ENCODE measurements at regions not wholly inside any gene's neighbourhood (a gene's known extent, or its start where the extent isn't known, plus 50 kb on each side); places are given as distances from the start of the nearest gene placed in this dataset.
A peak's percentile ranks its signal among the peaks of the same experiment; 100 is the strongest.
"Not testable (repeated sequence)": the region's sequence is repeated elsewhere in the genome, so short reads cannot be mapped to it uniquely, and the experiment has no call there.

- no peak for DNase-seq
These were observed 82.9 kb upstream of the APBB1IP start for GRCh38 chr10:26355241-26355640.

GRCh38 chr10:26357203-26357602 is 80.9 kb upstream of the APBB1IP start:
- no peak for DNase-seq

GRCh38 chr10:26358071-26358470 is 80.1 kb upstream of the APBB1IP start:
- no peak for DNase-seq

GRCh38 chr10:26359670-26360069 is 78.5 kb upstream of the APBB1IP start:
- no peak for DNase-seq

- no peak for DNase-seq
These were observed 76.8 kb upstream of the APBB1IP start for GRCh38 chr10:26361351-26361750.

GRCh38 chr10:26361971-26362370 is 76.2 kb upstream of the APBB1IP start:
- no peak for DNase-seq

- DNase-seq, result no peak
These were observed 72.3 kb upstream of the APBB1IP start for GRCh38 chr10:26365681-26366358.

- not testable (repeated sequence) for DNase-seq
These were observed 71.1 kb upstream of the APBB1IP start for GRCh38 chr10:26367035-26367434.

- peak; percentile 34 for DNase-seq
These were observed 70.4 kb upstream of the APBB1IP start for GRCh38 chr10:26367771-26368170.

GRCh38 chr10:26368463-26368862 is 69.7 kb upstream of the APBB1IP start:
- no peak for DNase-seq

GRCh38 chr10:26372513-26373354 is 65.4 kb upstream of the APBB1IP start:
- no peak for DNase-seq

- DNase-seq, result no peak
These were observed 63.7 kb upstream of the APBB1IP start for GRCh38 chr10:26374426-26374825.

GRCh38 chr10:26377224-26377810 is 60.8 kb upstream of the APBB1IP start:
- DNase-seq, result not testable (repeated sequence)

GRCh38 chr10:26378861-26379294 is 59.3 kb upstream of the APBB1IP start:
- DNase-seq, result no peak

- DNase-seq, result no peak
These were observed 57.3 kb upstream of the APBB1IP start for GRCh38 chr10:26380815-26381214.

- DNase-seq, result no peak
These were observed 56.2 kb upstream of the APBB1IP start for GRCh38 chr10:26381986-26382385.

GRCh38 chr10:26384600-26384999 is 53.5 kb upstream of the APBB1IP start:
- no peak for DNase-seq

- DNase-seq, result no peak
These were observed 52.7 kb upstream of the APBB1IP start for GRCh38 chr10:26385443-26385842.

GRCh38 chr10:26386781-26387180 is 51.4 kb upstream of the APBB1IP start:
- DNase-seq, result no peak

All from activated naive CD4-positive, alpha-beta T cell treated with anti-CD3 and anti-CD28 coated beads, Interleukin-2, amount 50 U/mL, for 16 hours (primary cell).